A549 (cell line): ENCODE measurements at regions not wholly inside any gene's neighbourhood (a gene's known extent, or its start where the extent isn't known, plus 50 kb on each side); places are given as distances from the start of the nearest gene placed in this dataset.

Experiments
- ATAC-seq, 2 experiments: fragments of 200-7000 bp in 1 of 2; fragments of >200 bp in 1 of 2; cut with Nextera tagmentation in 1 of 2; cut with Tn5 transposase in 1 of 2; 3 replicates each; pipeline versions ENCODE4 v1.8.0 to v1.9.1; 2018 to 2020; ENCODE audit warnings: mild to moderate bottlenecking in 1 of 2, moderate library complexity in 1 of 2
- CTCF ChIA-PET: fragments of 300-600 bp; sonication (Branson Sonifier 250); formaldehyde crosslinking; extraction: SDS; loops from one replicate; lab custom pipeline; 2021; ENCODE audit warnings: antibody characterized with exemption, inconsistent platforms; lab: Yijun Ruan, JAX
- POLR2A ChIA-PET: fragments of 350-600 bp; formaldehyde crosslinking; extraction: SDS; loops from one replicate; lab custom pipeline; 2021; ENCODE audit warnings: antibody characterized with exemption, inconsistent platforms; lab: Yijun Ruan, JAX
- DNase-seq, 2 experiments: peaks; one replicate each; pipeline versions ENCODE4 v3.0.0 to v3.0.0-alpha.2; 2011 to 2016; ENCODE audit warnings: low read depth in 1 of 2, low spot score in 1 of 2
- FAIRE-seq: peaks from 2 replicates; lab custom pipeline; 2011; peaks lifted over from hg19 to GRCh38; lab: Jason Lieb, UNC
- H3K27ac ChIP-seq, 2 experiments: fragments of >200 bp; sonication (Bioruptor Twin); formaldehyde crosslinking; 3 replicates each; pipeline ENCODE4 v1.5.1; 2016 to 2017
- H3K4me1 ChIP-seq: fragments of >200 bp; sonication (Bioruptor Twin); formaldehyde crosslinking; 3 replicates; pipeline ENCODE4 v1.6.1; 2016
- H3K4me2 ChIP-seq: fragments of >200 bp; sonication (Bioruptor Twin); formaldehyde crosslinking; 3 replicates; pipeline ENCODE4 v1.6.1; 2016
- H3K4me3 ChIP-seq: fragments of >200 bp; sonication (Bioruptor Twin); formaldehyde crosslinking; 3 replicates; pipeline ENCODE4 v1.5.1; 2016
- H3K9me3 ChIP-seq: fragments of >200 bp; sonication (Bioruptor Twin); formaldehyde crosslinking; 3 replicates; pipeline ENCODE4 v1.6.1; 2016
- CEBPB ChIP-seq, 2 experiments: fragments of >200 bp in 1 of 2; sonication (Bioruptor Twin) in 1 of 2; formaldehyde crosslinking in 1 of 2; IDR thresholded peaks; 2 replicates each; pipeline ENCODE4 v1.6.1; 2012 to 2016
- EHMT2 ChIP-seq: fragments of 200-600 bp; sonication (generic); IDR thresholded peaks from 2 replicates; pipeline ENCODE4 v1.6.1; 2016; ENCODE audit warnings: antibody characterized with exemption, low read depth, mild to moderate bottlenecking, moderate library complexity
- ESRRA ChIP-seq: fragments of 150-350 bp; IDR thresholded peaks from 2 replicates; pipeline ENCODE4 v1.6.1; 2014; ENCODE audit warnings: mild to moderate bottlenecking, low read length, borderline replicate concordance
- FOSL2 ChIP-seq, 2 experiments: fragments of 450-650 bp in 1 of 2; fragments of >200 bp in 1 of 2; sonication (Bioruptor Twin) in 1 of 2; formaldehyde crosslinking; IDR thresholded peaks; 2 replicates each; pipeline versions ENCODE4 v1.5.0 to v1.6.1; 2016 to 2020; ENCODE audit warnings: mild to moderate bottlenecking in 1 of 2, moderate library complexity in 1 of 2
- FOXS1 ChIP-seq: fragments of 250-450 bp; sonication (Bioruptor Pico); IDR thresholded peaks from 2 replicates; pipeline ENCODE4 v1.5.0; 2020; ENCODE audit warnings: mild to moderate bottlenecking, moderate library complexity
- GATA3 ChIP-seq: IDR thresholded peaks from 2 replicates; pipeline ENCODE4 v1.6.1; 2012; ENCODE audit warnings: borderline replicate concordance
- HDAC2 ChIP-seq: fragments of 200-600 bp; sonication (generic); IDR thresholded peaks from 2 replicates; pipeline ENCODE4 v1.6.1; 2016
- HOXA7 ChIP-seq: fragments of 250-450 bp; sonication (Bioruptor Pico); IDR thresholded peaks from 2 replicates; pipeline ENCODE4 v1.5.0; 2020; ENCODE audit warnings: mild to moderate bottlenecking, moderate library complexity
- JUNB ChIP-seq: fragments of >200 bp; sonication (Bioruptor Twin); formaldehyde crosslinking; IDR thresholded peaks from 2 replicates; pipeline ENCODE4 v1.6.1; 2016
- KDM5A ChIP-seq: fragments of 200-600 bp; sonication (generic); IDR thresholded peaks from 2 replicates; pipeline ENCODE4 v1.6.1; 2016; ENCODE audit warnings: antibody characterized with exemption, mild to moderate bottlenecking
- MAFK ChIP-seq: fragments of 450-650 bp; IDR thresholded peaks from 2 replicates; pipeline ENCODE4 v1.6.1; 2014; ENCODE audit not compliant: partially characterized antibody
- MAZ ChIP-seq: fragments of 150-350 bp; IDR thresholded peaks from 2 replicates; pipeline ENCODE4 v1.6.1; 2014; ENCODE audit warnings: antibody characterized with exemption, low read depth, low read length, borderline replicate concordance
- MYC ChIP-seq: IDR thresholded peaks from 2 replicates; pipeline ENCODE4 v1.6.1; 2012; ENCODE audit warnings: mild to moderate bottlenecking, inconsistent platforms, low read length, improper control_type of control experiment, borderline replicate concordance
- NR3C1 ChIP-seq: fragments of >200 bp; sonication (Bioruptor Twin); formaldehyde crosslinking; IDR thresholded peaks from 3 replicates; pipeline ENCODE4 v1.6.1; 2017
- RAD21 ChIP-seq, 2 experiments: fragments of >200 bp in 1 of 2; sonication (Bioruptor Twin) in 1 of 2; formaldehyde crosslinking in 1 of 2; IDR thresholded peaks in 1 of 2; conservative IDR thresholded peaks in 1 of 2; 2 replicates in 1 of 2; 3 replicates in 1 of 2; pipeline ENCODE4 v1.6.1; 2012 to 2018; ENCODE audit warnings: inconsistent platforms in 1 of 2
- RARB ChIP-seq: fragments of 250-450 bp; sonication (Bioruptor Pico); IDR thresholded peaks from 2 replicates; pipeline ENCODE4 v1.8.0; 2021; ENCODE audit warnings: mild to moderate bottlenecking, moderate library complexity
- SREBF2 ChIP-seq: fragments of 450-650 bp; IDR thresholded peaks from 2 replicates; pipeline ENCODE4 v1.6.1; 2014; ENCODE audit warnings: mild to moderate bottlenecking, moderate library complexity
- TP53 ChIP-seq: fragments of 250-450 bp; sonication (Bioruptor Pico); IDR thresholded peaks from 2 replicates; pipeline ENCODE4 v1.5.0; 2021; ENCODE audit warnings: mild to moderate bottlenecking, moderate library complexity
- ZFP36 ChIP-seq: fragments of 450-650 bp; IDR thresholded peaks from 2 replicates; pipeline ENCODE4 v1.6.1; 2014; ENCODE audit warnings: borderline replicate concordance; ENCODE audit not compliant: partially characterized antibody
- ZNF302 ChIP-seq: fragments of 250-450 bp; sonication (Bioruptor Pico); IDR thresholded peaks from 2 replicates; pipeline ENCODE4 v1.9.0; 2021; ENCODE audit warnings: inconsistent platforms, mild to moderate bottlenecking, moderate library complexity
- WGBS: methylation state at CpG from one replicate; pipeline ENCODE4 v1.1.6; 2017; ENCODE audit errors: missing lambda C conversion rate; 5-methylcytosine and 5-hydroxymethylcytosine counted together
- TF ChIP-seq, protein P1 (sequence below): fragments of 250-450 bp; sonication (Bioruptor Pico); IDR thresholded peaks from 2 replicates; pipeline ENCODE4 v1.5.0; 2020; ENCODE audit warnings: low read depth, mild to moderate bottlenecking, moderate library complexity
- TF ChIP-seq, protein P2 (sequence below): IDR thresholded peaks from 2 replicates; pipeline ENCODE4 v1.6.1; 2012
- TF ChIP-seq, protein P3 (sequence below): IDR thresholded peaks from 2 replicates; pipeline ENCODE4 v1.6.1; 2012; ENCODE audit warnings: low read depth, borderline replicate concordance
- TF ChIP-seq, protein P4 (sequence below): fragments of 450-650 bp; IDR thresholded peaks from 2 replicates; pipeline ENCODE4 v1.6.1; 2014; ENCODE audit warnings: antibody characterized with exemption
- TF ChIP-seq, protein P5 (sequence below): fragments of 200-600 bp; sonication (generic); IDR thresholded peaks from 2 replicates; pipeline ENCODE4 v1.6.1; 2016; ENCODE audit warnings: antibody characterized with exemption, mild to moderate bottlenecking, moderate library complexity

DNA sequence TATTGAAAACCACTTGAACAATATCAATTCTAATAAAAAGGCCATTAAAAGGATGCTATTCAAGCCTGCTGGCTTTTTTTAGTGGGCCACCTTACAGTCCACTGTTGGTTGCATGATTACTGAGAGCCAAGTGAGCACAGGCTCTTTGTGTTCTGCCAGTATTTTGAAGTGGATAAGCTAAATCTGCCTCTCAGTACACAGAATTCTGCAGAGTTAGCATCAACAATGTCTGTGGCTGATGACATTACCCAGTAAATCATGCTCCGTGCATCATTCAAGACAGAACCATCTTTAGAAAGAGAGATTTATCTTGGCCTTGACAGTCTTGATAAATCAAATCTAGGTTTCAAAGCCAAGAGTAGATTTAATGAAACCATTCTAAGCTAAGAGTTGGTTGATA lies 119.0 kb upstream of the GNPDA2 start:
- Histone ChIP-seq H3K4me1 (no peaks in the 10 kb centered on the region), H3K4me3 (no peak overlapping the region), H3K27ac (no peak overlapping the region), H3K9me3 (no peaks in the 10 kb centered on the region), H3K4me2 (no peak overlapping the region)
- FAIRE-seq (no peak), ATAC-seq (no peak), DNase-seq (no peak)
- CTCF ChIA-PET = no interaction called here
- WGBS = 79% methylated on average over 1 of the region's 1 CpG
- POLR2A ChIA-PET = no interaction called here
- TF ChIP-seq, protein P1, sequence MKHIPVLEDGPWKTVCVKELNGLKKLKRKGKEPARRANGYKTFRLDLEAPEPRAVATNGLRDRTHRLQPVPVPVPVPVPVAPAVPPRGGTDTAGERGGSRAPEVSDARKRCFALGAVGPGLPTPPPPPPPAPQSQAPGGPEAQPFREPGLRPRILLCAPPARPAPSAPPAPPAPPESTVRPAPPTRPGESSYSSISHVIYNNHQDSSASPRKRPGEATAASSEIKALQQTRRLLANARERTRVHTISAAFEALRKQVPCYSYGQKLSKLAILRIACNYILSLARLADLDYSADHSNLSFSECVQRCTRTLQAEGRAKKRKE (CRISPR knock-in tag) = no peak
- TF ChIP-seq NR3C1 (no peak), GATA3 (no peak), RAD21 (conservative IDR thresholded peaks at IDR 0.05 in 1 of 2, IDR thresholded peaks at IDR 0.05 in 1 of 2) (no peak), MAZ (no peak), KDM5A (no peak), JUNB (no peak), ZNF302 (no peak), TP53 (CRISPR knock-in tag) (no peak), HDAC2 (no peak)
- TF ChIP-seq, protein P2, sequence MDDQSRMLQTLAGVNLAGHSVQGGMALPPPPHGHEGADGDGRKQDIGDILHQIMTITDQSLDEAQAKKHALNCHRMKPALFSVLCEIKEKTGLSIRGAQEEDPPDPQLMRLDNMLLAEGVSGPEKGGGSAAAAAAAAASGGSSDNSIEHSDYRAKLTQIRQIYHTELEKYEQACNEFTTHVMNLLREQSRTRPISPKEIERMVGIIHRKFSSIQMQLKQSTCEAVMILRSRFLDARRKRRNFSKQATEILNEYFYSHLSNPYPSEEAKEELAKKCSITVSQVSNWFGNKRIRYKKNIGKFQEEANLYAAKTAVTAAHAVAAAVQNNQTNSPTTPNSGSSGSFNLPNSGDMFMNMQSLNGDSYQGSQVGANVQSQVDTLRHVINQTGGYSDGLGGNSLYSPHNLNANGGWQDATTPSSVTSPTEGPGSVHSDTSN = no peak

DNA sequence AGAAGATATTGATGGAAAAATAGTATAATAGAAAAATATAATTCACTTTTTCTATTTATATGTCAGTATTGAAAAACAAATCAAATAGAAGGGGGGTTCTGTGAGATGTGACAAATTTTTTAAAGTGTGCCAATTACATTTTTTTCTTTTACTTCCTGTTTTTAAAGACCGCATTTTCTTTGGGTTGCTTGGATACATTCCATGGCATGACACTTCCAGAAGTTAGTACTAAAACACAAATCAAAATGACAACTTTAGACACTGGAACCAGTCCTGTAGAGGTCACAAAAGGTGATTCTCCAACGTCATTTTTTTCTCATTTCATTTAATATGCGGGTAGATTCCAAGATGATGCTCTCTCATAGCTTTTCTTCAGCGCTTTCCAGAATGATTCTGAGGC lies 116.2 kb upstream of the GNPDA2 start:
- no peaks in the 10 kb centered on the region for H3K4me1 ChIP-seq
- H3K4me3 ChIP-seq = no peak overlapping the region
- FAIRE-seq = no peak
- CTCF ChIA-PET = no interaction called here
- TF ChIP-seq MAZ = no peak
- no peak for TF ChIP-seq EHMT2
- no peak for TF ChIP-seq ZFP36
- TF ChIP-seq NR3C1 = no peak
- TF ChIP-seq TP53 (CRISPR knock-in tag) = no peak
- TF ChIP-seq, protein P2 = no peak
- TF ChIP-seq FOXS1 (CRISPR knock-in tag) = no peak
- no peak for TF ChIP-seq MAFK
- TF ChIP-seq, all 56 proteins: peak for 0
- ATAC-seq = no peak
- 0% methylated on average over 4 of the region's 4 CpGs for WGBS
- no peak for DNase-seq
- Histone ChIP-seq H3K9me3 (no peaks in the 10 kb centered on the region), H3K4me2 (no peak overlapping the region), H3K27ac (no peak overlapping the region)
- POLR2A ChIA-PET = no interaction called here

DNA sequence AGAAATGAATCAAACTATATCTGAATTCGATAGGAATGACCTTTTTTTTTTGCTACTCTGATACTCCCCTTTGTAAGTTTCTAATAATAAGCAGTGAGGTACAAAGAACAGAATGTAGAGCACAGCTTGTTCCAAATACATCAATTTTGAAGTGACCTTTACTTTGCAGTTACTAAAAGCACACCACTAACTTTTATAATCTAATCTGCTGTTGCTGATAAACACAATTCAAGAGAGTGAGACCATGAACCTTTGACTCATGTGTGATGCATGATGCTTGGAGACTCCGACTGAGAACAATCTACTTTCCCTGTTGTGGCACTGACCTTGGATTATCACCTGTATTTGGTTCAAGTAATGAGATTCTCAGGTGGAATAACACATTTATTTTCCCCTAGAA lies 91.6 kb upstream of the GNPDA2 start:
- DNase-seq = no peak
- ATAC-seq = no peak
- ChIA-PET POLR2A (no interaction called here), CTCF (no interaction called here)
- no peak for FAIRE-seq
- 4% methylated on average over 2 of the region's 2 CpGs for WGBS
- no peaks in the 10 kb centered on the region for H3K9me3 ChIP-seq
- no peaks in the 10 kb centered on the region for H3K4me1 ChIP-seq
- H3K27ac ChIP-seq = no peak overlapping the region
- H3K4me3 ChIP-seq = no peak overlapping the region
- H3K4me2 ChIP-seq = no peak overlapping the region
- TF ChIP-seq, protein P3, sequence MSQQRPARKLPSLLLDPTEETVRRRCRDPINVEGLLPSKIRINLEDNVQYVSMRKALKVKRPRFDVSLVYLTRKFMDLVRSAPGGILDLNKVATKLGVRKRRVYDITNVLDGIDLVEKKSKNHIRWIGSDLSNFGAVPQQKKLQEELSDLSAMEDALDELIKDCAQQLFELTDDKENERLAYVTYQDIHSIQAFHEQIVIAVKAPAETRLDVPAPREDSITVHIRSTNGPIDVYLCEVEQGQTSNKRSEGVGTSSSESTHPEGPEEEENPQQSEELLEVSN = no peak
- TF ChIP-seq FOSL2 (IDR thresholded peaks at IDR 0.05) (no peak), FOSL2 (CRISPR knock-in tag; IDR thresholded peaks at IDR 0.05) (no peak), HOXA7 (no peak), ZNF302 (no peak), HDAC2 (no peak), SREBF2 (no peak), ZFP36 (no peak), FOXS1 (CRISPR knock-in tag) (no peak), JUNB (no peak), ESRRA (no peak), RARB (CRISPR knock-in tag) (no peak), CEBPB (IDR thresholded peaks at IDR 0.05) (no peak), NR3C1 (no peak), MYC (no peak)
- TF ChIP-seq, protein P4, sequence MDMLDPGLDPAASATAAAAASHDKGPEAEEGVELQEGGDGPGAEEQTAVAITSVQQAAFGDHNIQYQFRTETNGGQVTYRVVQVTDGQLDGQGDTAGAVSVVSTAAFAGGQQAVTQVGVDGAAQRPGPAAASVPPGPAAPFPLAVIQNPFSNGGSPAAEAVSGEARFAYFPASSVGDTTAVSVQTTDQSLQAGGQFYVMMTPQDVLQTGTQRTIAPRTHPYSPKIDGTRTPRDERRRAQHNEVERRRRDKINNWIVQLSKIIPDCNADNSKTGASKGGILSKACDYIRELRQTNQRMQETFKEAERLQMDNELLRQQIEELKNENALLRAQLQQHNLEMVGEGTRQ = no peak
- TF ChIP-seq, protein P5, sequence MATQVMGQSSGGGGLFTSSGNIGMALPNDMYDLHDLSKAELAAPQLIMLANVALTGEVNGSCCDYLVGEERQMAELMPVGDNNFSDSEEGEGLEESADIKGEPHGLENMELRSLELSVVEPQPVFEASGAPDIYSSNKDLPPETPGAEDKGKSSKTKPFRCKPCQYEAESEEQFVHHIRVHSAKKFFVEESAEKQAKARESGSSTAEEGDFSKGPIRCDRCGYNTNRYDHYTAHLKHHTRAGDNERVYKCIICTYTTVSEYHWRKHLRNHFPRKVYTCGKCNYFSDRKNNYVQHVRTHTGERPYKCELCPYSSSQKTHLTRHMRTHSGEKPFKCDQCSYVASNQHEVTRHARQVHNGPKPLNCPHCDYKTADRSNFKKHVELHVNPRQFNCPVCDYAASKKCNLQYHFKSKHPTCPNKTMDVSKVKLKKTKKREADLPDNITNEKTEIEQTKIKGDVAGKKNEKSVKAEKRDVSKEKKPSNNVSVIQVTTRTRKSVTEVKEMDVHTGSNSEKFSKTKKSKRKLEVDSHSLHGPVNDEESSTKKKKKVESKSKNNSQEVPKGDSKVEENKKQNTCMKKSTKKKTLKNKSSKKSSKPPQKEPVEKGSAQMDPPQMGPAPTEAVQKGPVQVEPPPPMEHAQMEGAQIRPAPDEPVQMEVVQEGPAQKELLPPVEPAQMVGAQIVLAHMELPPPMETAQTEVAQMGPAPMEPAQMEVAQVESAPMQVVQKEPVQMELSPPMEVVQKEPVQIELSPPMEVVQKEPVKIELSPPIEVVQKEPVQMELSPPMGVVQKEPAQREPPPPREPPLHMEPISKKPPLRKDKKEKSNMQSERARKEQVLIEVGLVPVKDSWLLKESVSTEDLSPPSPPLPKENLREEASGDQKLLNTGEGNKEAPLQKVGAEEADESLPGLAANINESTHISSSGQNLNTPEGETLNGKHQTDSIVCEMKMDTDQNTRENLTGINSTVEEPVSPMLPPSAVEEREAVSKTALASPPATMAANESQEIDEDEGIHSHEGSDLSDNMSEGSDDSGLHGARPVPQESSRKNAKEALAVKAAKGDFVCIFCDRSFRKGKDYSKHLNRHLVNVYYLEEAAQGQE = no peak
- TF ChIP-seq, protein P1 (CRISPR knock-in tag) = no peak
